ENCODE measurements at regions not wholly inside any gene's neighbourhood (a gene's known extent, or its start where the extent isn't known, plus 50 kb on each side); places are given as distances from the start of the nearest gene placed in this dataset.

GRCh38 chr13:112208656-112209055 lies 141.7 kb downstream of the SOX1 start:
- no peak for TF ChIP-seq CTCF (IDR thresholded peaks at IDR 0.05; ENCODE audit: poor library complexity)
- no peak for TF ChIP-seq EZH2phosphoT487 (IDR thresholded peaks at IDR 0.05; ENCODE audit: low read depth, severe bottlenecking, unreplicated experiment)
- no peak for TF ChIP-seq EZH2 (IDR thresholded peaks at IDR 0.05; ENCODE audit: borderline replicate concordance)
